Activated naive CD4-positive, alpha-beta T cell (primary cell): ENCODE measurements at regions not wholly inside any gene's neighbourhood (a gene's known extent, or its start where the extent isn't known, plus 50 kb on each side); places are given as distances from the start of the nearest gene placed in this dataset.

ENCODE experiments used
- DNase-seq, 4 experiments: peaks; one replicate each; lab custom pipeline; 2025; lab: John Stamatoyannopoulos, UW

GRCh38 chr12:91622981-91623380, 440.4 kb upstream of the DCN start:
- no peak for DNase-seq

DNA sequence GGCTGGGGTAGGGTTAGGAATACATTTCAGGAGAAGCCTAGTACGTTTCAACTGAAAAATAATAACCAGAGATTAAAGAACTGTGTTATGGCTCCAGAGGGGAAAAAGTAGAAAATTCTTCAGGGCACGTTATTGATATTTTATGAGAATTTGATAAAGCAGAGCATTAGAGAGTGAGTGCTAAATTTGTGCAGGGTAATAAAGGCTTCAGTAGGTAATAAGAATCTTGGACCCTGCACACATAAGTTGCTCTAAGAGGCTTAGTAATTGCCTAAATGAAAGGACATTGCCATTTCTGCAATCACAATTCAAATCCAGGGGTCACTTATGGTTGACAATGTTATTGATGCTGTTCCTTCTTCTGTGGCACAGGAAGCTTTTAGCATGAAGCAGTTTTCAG, 439.4 kb upstream of the DCN start:
- DNase-seq, result no peak

- no peak for DNase-seq
Measured at GRCh38 chr12:91620992-91621391, 438.4 kb upstream of the DCN start.

DNA sequence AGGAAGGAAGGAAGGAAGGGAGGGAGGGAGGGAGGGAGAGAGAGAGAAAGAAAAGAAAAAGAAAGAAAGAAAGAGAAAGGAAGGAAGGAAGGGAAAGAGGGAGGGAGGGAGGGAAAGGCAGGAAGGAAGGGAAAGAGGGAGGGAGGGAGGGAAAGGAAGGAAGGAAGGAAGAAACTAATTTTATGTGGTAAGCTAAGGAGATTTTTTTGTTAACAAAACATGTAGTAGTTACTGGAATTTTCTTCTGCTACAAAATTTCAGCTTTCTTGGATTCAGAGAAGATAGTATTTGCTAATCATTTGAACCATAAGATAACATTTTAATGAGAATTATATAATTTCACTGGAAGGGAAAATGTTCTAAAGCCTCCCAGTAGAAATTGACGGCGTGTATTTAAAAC, 437.8 kb upstream of the DCN start:
- no peak for DNase-seq

GRCh38 chr12:91618281-91618680, 435.7 kb upstream of the DCN start:
- no peak for DNase-seq

DNA sequence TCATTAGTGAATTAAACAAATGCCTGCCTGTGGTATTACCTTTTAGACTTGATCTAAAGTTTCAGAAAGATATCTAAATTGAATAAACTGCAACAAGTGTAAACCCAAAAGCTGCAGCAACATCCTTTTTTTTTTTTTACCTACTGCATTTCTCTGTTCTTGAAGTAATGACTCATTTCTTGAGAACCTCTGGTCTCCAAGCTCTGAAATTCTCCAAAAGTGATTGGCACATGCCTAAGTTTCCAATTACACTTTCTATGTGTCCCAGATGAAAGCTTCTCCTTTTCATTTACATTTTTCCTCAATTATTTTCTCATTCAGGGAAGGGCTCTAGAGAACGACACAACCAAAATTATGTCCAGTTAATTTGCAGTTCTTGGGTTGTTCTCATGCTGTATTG, 435.2 kb upstream of the DCN start:
- DNase-seq, result no peak

DNA sequence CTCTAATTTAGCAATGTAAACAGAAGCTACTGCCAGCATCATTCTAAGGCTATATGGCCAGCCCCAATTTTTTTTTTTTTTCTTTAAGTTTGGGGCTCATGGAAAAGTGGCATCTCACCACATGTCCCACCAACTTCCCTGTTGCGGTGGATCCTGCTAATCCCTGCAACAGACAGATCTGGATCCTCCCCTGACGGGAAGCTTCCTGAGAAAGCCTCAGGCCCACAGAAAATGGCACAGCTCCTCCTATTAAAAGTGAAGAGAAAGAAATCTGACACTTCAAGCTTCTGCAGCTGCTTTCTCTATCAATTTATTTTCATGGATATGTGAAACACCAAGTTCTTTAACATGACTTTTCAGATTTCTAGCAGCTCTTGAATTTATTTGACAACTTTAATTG, 433.8 kb upstream of the DCN start:
- no peak for DNase-seq

DNA sequence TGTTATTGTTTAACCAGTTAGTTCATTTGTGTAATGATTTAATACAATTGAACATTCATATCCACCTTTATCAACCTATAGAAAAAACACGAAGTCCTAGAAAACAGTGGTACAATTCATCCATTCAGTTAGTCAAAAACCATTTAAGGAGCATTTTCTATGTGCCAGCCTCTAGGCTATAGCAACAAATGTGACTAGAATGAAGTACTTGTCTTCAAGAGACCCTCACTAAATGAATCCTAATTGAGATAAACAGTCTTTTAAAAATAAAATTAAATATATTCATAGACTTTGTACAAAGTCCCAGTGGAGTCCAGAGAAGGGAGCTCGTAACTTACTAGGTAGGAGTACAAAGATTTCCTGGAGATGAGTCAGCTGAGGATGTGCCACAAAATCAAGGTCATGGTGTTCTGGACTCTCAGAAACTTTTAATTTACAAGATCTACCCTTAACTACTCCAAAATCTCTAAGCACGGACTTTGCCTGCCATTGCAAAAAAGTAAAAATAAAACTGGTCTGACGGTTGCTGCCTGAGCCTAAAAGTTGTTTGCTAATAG, 430.7 kb upstream of the DCN start:
- DNase-seq, result no peak

- no peak for DNase-seq
Measured at GRCh38 chr12:91610561-91610960, 427.9 kb upstream of the DCN start.

DNA sequence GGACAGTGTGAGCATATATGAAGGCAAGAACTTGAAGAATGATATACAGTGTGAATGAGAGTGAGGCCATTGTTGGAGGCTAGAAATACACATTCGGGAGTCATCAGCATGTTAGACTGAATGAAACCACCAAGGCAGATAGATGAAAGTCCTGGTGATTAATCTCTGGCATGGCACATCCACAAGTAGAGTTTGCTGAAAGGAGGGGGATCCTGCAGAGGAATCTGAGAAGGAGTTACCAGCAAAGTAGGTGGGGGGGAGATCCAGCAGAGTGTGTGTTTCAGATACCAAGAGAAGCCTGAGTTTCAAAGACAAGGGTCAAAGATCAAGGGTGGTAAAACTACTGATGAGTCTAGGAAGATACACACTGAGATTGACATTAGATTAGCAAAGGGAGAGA, 426.7 kb upstream of the DCN start:
- no peak for DNase-seq

DNA sequence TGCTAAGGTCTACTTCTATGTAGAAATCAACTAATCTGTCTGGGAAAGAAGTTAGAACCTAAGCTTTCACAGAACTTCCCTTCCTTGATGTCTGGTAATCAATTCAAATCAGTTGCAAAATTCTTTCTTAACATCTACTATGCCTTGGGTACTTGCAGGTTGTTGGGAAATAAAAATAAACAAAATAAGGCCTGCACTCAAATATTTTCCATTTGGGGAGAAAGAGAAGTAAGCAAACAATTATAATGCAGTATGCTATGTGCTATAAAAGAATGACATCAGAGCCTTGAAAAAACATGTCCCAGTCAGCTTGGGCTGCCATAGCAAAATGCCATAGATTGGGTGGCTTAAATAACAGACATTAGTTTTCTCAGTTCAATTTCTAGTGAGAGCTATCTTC, 425.9 kb upstream of the DCN start:
- DNase-seq, result no peak

GRCh38 chr12:91606662-91607377, 424.2 kb upstream of the DCN start:
- no peak for DNase-seq

DNA sequence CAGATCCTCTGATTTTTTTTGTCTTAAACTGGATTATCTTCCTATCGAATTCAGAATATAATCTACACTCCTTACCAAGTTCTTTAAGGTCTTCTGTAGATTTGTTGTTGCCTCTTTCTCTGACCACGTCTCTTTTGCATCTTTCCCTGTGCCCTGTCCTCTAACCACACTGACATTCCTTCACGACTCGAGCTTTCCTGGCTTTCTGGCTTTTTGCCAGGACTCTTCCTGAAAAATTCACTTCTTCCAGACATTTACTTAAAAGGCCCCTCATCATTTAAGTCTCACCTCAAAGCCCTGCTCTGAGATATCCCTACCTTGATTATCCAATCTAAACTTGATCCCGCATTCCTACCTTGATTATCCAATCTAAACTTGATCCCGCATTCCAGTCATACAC, 422.3 kb upstream of the DCN start:
- DNase-seq, result no peak

- DNase-seq, result no peak
Measured at GRCh38 chr12:91603060-91603459, 420.4 kb upstream of the DCN start.

DNA sequence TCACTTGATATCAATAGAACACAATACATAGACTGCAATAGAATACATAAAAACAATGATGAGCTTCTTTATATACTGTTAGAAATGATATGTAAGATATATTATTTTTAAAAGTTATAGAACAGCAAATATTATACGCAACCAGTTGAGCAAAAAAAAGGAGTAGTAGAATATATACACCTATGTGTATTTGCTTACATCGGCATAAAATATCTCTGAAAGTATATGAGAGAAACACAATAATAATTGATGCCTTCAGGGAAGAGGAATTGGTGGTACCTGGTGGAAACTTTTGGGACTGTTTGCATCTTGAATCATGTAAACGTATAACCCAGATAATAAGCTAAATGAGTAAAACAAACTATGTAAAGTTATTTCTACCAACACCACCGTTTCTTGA, 418.4 kb upstream of the DCN start:
- no peak for DNase-seq

DNA sequence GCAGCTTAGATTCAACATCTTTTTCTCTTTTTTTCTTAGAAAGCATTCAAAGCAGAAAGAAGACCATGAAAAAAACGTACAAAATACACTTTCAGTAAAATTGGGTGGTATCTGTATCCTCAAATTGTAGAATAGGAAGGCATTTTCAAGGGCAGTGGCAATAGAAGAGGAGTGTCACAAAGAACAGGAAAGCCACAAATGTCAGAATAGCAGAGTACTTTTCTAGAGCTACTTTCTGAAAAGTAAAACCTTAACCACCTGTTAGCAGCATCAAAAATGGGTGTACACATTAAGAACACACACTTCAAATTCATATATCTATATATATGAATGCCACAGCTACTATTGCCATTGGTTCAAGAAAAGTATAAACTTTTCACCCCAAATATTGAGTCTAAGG, 412.1 kb upstream of the DCN start:
- no peak for DNase-seq

GRCh38 chr12:91591639-91591987, 409.0 kb upstream of the DCN start:
- no peak for DNase-seq

DNA sequence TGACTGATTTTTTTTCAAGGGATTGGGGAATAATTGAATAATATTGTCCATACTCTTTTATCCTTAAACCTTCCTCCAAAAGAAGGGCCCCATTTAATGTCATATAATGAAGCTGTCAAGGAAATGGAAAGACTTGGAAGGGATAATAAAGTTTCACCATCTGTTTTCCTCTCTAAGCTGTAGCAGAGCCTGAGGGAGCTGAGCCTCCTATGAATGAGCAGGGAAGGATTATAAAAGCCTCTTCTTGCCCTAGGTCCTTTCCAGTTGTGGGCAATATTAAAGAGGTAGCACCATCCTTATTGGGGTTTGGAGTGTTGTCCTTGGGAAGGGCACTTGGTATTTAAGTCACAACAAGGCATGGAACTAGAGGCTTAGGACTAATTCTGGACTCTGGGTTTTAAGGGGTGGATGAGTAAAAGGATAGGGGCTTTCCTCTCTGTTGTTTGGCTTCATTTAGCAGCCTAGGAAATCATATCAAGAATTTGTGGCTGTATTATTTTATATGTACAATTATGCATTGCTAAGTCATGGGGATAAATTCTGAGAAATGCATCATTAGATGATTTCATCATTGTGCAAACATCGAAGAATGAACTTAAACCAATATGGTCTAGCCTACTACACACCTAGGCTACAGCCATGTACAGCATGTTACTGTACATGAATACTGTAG, 408.5 kb upstream of the DCN start:
- DNase-seq, result no peak

- DNase-seq, result no peak
Measured at GRCh38 chr12:91588874-91589454, 406.3 kb upstream of the DCN start.

DNA sequence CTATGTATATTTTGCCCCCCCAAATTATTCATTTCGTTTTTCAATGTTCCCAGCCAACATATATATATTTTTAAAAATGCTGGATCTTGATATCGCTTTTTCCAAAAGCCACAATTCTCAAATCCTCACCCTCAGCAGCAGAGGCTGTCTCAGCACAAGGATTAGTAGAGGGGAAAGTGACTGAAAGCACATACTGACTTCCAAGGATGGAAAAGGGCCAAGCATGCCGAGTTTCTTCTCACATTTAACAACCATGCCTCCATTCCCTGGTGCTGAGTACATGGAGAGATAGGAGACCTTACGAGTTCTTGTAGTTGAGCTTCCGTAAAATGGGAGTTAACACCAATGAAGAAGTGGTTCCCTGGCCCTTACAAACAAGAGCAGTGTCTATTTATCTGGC, 403.4 kb upstream of the DCN start:
- no peak for DNase-seq

DNA sequence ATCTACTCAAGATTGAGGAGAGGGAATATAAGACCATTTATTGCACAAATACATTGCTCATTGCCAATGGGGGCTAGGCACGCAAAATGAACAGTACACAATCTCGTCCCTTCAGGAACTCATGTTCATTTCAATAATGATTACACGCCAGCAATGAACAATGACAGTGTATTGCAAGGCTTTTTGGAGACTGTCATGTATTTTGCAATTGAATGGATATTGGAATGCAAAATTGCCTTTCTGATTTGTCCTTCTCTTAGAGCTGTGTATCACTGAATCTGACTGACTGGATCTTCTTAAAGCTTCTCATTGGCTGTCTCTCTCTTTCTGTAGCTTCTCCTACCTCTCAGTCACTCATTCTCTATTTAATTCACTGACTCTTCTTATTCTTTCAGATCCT, 400.2 kb upstream of the DCN start:
- DNase-seq, result no peak

DNA sequence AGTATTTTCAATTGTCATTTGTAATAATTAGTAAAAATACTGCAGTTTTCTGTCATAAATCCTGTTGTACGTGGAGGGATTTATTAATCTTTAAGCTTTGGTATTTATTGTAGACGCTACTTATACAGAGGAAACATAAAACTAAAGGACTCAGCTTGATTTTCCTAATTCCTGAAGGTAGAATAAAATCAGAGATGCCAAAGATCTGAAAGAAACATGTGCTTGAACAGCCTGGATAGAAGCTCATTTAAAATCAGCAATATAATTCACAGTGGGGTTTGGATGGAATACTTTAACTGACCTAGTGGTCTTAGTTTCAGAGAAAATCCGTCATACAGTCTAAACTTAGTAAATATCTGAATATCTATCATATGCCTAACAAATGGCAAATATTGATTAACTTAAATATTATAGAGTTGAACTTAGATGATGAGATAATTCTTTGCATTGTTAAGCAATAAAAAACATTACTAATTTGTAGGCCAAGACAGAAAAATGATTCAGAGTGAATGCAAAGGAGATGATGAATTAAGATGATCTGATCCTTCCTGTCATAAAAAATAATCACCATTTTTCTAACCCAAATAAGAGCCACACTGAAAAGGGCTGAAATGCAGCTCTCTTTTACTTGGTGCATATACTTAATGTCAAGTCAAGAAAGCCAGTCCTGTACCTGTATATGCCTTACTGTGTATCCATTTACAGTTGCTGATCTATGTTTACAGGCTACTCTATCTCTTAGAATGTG, 397.1 kb upstream of the DCN start:
- DNase-seq, result no peak
